GM18507 (cell line): ENCODE measurements at regions not wholly inside any gene's neighbourhood (a gene's known extent, or its start where the extent isn't known, plus 50 kb on each side); places are given as distances from the start of the nearest gene placed in this dataset.
"Not testable (repeated sequence)": the region's sequence is repeated elsewhere in the genome, so short reads cannot be mapped to it uniquely, and the experiment has no call there.

Source experiments
- DNase-seq: peaks from one replicate; pipeline ENCODE4 v3.0.0; 2011; ENCODE audit warnings: low read depth; ENCODE audit not compliant: insufficient read length; ENCODE audit errors: extremely low spot score
- FAIRE-seq: peaks from 2 replicates; lab custom pipeline; 2011; peaks lifted over from hg19 to GRCh38; lab: Jason Lieb, UNC

GRCh38 chr2:7438855-7439254 is 521.6 kb downstream of the RNF144A start:
- DNase-seq (no peak), FAIRE-seq (no peak)

DNA sequence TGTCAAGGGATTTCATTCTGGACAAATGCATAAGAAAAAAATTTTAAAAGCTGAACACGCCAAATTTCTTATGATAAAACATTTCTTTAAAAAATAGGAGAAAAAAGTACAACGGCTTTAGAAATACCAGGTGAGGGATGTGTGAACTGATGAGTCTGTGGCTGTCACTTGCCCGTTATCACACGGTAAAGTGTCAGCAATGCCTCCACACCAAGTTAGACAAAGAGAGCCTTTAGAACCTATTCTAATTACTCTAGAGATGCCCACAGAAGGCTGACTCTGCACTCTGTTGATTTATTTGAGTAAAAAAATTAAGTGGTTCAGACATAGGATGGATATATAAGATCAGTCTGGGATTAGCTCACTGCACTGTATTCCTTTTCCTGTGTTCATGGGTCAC is 523.8 kb downstream of the RNF144A start:
- FAIRE-seq (no peak), DNase-seq (no peak)

DNA sequence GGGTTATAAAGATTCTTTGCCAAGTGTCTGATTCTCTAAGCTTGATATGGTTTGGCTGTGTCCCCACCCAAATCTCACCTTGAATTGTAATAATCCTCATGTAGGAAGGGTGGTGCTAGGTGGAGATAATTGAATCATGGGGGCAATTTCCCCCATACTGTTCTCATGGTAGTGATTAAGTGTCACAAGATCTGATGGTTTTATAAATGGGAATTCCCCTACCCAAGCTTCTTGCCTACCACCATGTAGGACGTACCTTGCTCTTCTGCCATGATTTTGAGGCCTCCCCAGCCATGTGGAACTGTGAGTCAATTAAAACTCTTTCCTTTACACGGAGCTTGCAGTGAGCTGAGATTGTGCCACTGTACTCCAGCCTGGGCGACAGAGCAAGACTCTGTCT is 524.6 kb downstream of the RNF144A start:
- not testable (repeated sequence) for FAIRE-seq, DNase-seq

- no peak for DNase-seq
- FAIRE-seq: no peak
Measured at GRCh38 chr2:7444626-7445025, 527.4 kb downstream of the RNF144A start.

DNA sequence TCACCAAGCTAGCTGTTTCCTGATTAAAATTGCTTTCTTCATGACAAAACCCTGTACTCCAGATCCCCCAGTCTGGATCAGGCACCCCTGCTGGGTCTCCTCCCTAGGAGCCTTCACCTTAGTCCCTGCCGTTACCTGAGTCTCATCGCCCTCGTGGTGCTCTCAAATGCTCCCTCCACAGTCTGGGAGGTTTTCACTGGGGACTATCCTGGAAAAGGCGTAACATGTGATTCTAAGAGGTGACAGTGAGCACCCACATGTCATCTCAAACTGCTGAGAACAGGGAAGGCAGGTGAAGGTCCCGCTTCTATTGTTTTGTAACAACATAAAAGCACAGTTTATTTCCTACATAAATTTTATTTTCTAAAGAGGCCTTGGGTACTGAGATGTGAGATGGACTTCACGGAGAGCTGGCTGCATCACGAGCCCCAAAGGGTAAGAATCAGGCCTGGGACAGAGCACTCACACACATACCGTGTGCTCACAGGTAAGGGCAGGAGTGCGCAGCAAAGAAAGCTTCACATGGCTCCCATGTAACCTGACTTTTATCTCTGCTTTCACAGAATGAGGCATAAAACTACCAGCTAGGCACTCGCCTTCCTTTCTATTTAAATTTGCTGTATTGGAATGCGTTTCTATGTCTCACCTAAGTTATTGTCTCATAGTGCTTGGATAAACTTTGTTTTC is 531.5 kb downstream of the RNF144A start:
- DNase-seq: no peak
- FAIRE-seq: no peak

GRCh38 chr2:7449298-7449697 is 532.1 kb downstream of the RNF144A start:
- no peak for FAIRE-seq
- DNase-seq: no peak

DNA sequence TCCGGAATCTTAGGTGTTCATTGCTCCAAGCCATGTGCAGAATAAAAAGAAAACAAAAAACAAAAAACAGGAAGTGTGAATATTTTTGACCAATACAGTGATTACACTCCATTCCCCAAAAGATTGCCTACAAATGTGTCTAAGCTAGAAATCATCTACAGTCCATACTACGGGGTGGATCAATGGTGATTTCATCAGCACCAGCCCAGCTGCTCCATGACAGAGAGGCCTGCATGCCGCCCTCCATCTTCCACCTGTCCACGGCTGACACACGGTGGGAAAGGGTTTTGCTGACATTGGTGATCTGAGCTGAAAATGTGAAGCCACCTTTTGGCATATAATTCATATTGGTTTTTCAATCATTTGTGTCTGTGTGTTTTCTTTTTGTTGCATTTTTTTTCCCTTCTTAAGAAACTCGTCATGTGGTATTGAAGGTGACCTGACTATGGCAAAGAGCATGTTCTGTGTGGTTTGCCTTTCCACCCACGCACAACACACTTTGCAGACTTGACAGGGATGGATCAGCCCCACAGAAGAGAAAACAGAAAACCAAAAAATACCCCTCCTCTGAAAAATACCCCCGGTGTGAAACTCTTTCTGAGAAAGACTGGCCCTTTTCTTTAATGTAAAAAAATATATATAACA is 533.1 kb downstream of the RNF144A start:
- no peak for DNase-seq
- peak; percentile 69 for FAIRE-seq

GRCh38 chr2:7450833-7451190 is 533.6 kb downstream of the RNF144A start:
- DNase-seq (no peak), FAIRE-seq (no peak)

- no peak for FAIRE-seq
- no peak for DNase-seq
Measured at GRCh38 chr2:7452110-7452876, 535.1 kb downstream of the RNF144A start.

- FAIRE-seq (no peak), DNase-seq (no peak)
Measured at GRCh38 chr2:7454592-7454991, 537.4 kb downstream of the RNF144A start.

GRCh38 chr2:7456762-7457161 is 539.5 kb downstream of the RNF144A start:
- FAIRE-seq (no peak), DNase-seq (no peak)

GRCh38 chr2:7458066-7458465 is 540.9 kb downstream of the RNF144A start:
- FAIRE-seq (no peak), DNase-seq (no peak)

GRCh38 chr2:7467782-7468447 is 550.7 kb downstream of the RNF144A start:
- DNase-seq (no peak), FAIRE-seq (no peak)

DNA sequence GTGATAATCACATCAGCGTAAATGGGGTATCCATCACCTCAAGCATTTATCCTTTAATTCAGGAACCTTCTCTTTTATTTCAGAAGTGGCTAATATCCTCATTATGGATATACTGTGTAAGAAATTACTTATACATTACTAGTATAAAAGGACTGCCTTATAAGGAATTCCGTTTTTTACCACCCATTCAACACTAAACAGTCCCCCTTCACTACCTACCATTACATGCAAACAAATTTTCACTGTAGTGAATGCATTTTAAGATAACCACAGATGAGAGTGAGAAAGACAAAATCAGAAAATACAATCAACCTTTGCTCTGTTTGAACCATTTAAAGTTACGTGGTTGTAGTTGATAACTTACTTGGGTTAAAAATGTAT is 551.2 kb downstream of the RNF144A start:
- FAIRE-seq (no peak), DNase-seq (no peak)

DNA sequence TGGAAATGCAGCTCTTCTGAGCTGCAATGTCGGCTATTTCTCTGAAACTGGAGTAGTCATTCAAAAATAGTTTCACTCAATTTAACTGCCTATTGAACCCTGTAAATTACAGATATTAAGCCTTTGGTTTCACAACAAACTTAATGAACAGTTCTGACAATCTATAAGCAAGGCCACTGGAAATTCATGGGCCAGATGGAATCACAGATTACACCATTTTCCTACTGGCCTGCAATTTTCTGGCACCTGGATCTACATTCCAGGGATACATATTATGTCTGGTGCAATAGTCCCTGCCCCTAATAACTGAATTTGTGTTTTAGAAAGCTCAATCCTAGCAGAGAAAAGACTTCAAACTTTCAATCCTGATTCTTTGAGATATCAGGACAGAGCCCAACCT is 551.7 kb downstream of the RNF144A start:
- FAIRE-seq (no peak), DNase-seq (no peak)

- FAIRE-seq: no peak
- DNase-seq: no peak
Measured at GRCh38 chr2:7471185-7471584, 554.0 kb downstream of the RNF144A start.

GRCh38 chr2:7472465-7472864 is 555.3 kb downstream of the RNF144A start:
- DNase-seq: no peak
- FAIRE-seq: no peak

DNA sequence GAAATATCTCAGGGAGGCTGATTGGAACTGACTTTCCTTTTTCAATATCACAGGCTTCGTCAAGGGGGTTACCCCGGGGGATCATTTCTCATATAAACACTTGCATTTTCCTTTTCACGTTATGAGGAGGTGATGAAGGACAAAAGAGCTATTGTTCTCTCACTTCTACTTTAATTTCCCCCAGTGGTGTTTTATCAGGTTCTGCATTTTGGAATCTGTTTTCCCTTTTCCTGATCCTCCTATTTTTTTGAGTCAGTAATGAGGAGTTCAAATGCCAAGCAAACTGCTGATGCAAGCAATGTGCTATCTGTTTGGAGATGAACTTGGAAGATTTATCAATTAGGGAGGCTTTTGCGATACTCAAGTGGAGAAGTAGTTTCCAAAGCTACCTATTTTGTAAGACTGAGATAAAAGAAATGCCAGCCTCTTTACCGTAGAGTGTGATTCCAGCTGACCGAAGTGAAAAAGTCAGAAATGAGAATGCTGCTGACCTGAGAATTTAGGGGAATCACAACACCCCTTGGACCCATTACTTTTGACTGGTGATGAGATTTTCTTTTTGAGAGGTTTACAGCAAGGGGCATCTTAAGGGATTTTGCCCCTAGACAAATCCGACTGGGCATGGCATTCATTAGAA is 556.0 kb downstream of the RNF144A start:
- FAIRE-seq: no peak
- no peak for DNase-seq

- no peak for FAIRE-seq
- DNase-seq: no peak
Measured at GRCh38 chr2:7476371-7476770, 559.2 kb downstream of the RNF144A start.

GRCh38 chr2:7479603-7480002 is 562.4 kb downstream of the RNF144A start:
- DNase-seq (no peak), FAIRE-seq (no peak)
